NCI-H748 (cell line): ENCODE measurements at regions not wholly inside any gene's neighbourhood (a gene's known extent, or its start where the extent isn't known, plus 50 kb on each side); places are given as distances from the start of the nearest gene placed in this dataset.

Source experiments
- DNase-seq: peaks from one replicate; lab custom pipeline; 2025; ENCODE audit not compliant: unreplicated experiment; lab: John Stamatoyannopoulos, UW

- DNase-seq = no peak
Measured at GRCh38 chr3:187822402-187822801, 77.1 kb upstream of the BCL6 start.

GRCh38 chr3:187823746-187824145, 78.5 kb upstream of the BCL6 start:
- no peak for DNase-seq

GRCh38 chr3:187827723-187828122, 82.5 kb upstream of the BCL6 start:
- DNase-seq = no peak

- no peak for DNase-seq
Measured at GRCh38 chr3:187828579-187829452, 83.5 kb upstream of the BCL6 start.

GRCh38 chr3:187830181-187830580, 84.9 kb upstream of the BCL6 start:
- DNase-seq = no peak

GRCh38 chr3:187831125-187832051, 86.1 kb upstream of the BCL6 start:
- DNase-seq = no peak

- no peak for DNase-seq
Measured at GRCh38 chr3:187832202-187832601, 86.9 kb upstream of the BCL6 start.

- no peak for DNase-seq
Measured at GRCh38 chr3:187833375-187833774, 88.1 kb upstream of the BCL6 start.

GRCh38 chr3:187833799-187834578, 88.7 kb upstream of the BCL6 start:
- no peak for DNase-seq

GRCh38 chr3:187836823-187837770, 91.8 kb upstream of the BCL6 start:
- DNase-seq = no peak

- DNase-seq = no peak
Measured at GRCh38 chr3:187838016-187838540, 92.8 kb upstream of the BCL6 start.

GRCh38 chr3:187839422-187839821, 94.2 kb upstream of the BCL6 start:
- DNase-seq = no peak

- DNase-seq = no peak
Measured at GRCh38 chr3:187840856-187841255, 95.6 kb upstream of the BCL6 start.

GRCh38 chr3:187841560-187841959, 96.3 kb upstream of the BCL6 start:
- DNase-seq = no peak

GRCh38 chr3:187843654-187844053, 98.4 kb upstream of the BCL6 start:
- no peak for DNase-seq

GRCh38 chr3:187844708-187845107, 99.4 kb upstream of the BCL6 start:
- DNase-seq = no peak

- no peak for DNase-seq
Measured at GRCh38 chr3:187845826-187846225, 100.6 kb upstream of the BCL6 start.

GRCh38 chr3:187848401-187848800, 103.1 kb upstream of the BCL6 start:
- no peak for DNase-seq

GRCh38 chr3:187849016-187849654, 103.9 kb upstream of the BCL6 start:
- no peak for DNase-seq
